PFSK-1 (cell line): ENCODE measurements at regions not wholly inside any gene's neighbourhood (a gene's known extent, or its start where the extent isn't known, plus 50 kb on each side); places are given as distances from the start of the nearest gene placed in this dataset.

ENCODE experiments used
- POLR2AphosphoS5 ChIP-seq: IDR thresholded peaks from 2 replicates; pipeline ENCODE4 v1.6.1; 2012; ENCODE audit warnings: low read depth, mild to moderate bottlenecking, control low read depth, low read length, moderate library complexity
- REST ChIP-seq, 2 experiments: IDR thresholded peaks; 2 replicates each; pipeline versions ENCODE4 v1.6.1 to v1.8.0; 2011 to 2012; ENCODE audit warnings: low read depth in 2 of 2, low read length in 2 of 2, control low read depth in 1 of 2, inconsistent platforms in 1 of 2, mild to moderate bottlenecking in 1 of 2, moderate library complexity in 1 of 2; ENCODE audit not compliant: insufficient read depth in 1 of 2
- SIN3A ChIP-seq: IDR thresholded peaks from 2 replicates; pipeline ENCODE4 v1.6.1; 2012; ENCODE audit warnings: mild to moderate bottlenecking, low read length, moderate library complexity, borderline replicate concordance; ENCODE audit not compliant: insufficient read depth
- TAF1 ChIP-seq: IDR thresholded peaks from 2 replicates; pipeline ENCODE4 v1.6.1; 2012; ENCODE audit warnings: low read length, control low read depth, borderline replicate concordance; ENCODE audit not compliant: insufficient read depth

- TF ChIP-seq POLR2AphosphoS5: no peak
- no peak for TF ChIP-seq REST (IDR thresholded peaks at IDR 0.05; ENCODE audit: insufficient read depth in 1 of 2, low read depth in 2 of 2, low read length in 2 of 2)
- TF ChIP-seq TAF1: no peak
- TF ChIP-seq SIN3A: no peak
Observed at GRCh38 chr17:15091825-15092224, 173.3 kb downstream of the PMP22 start.
